OCI-LY7 (cell line): ENCODE measurements at regions not wholly inside any gene's neighbourhood (a gene's known extent, or its start where the extent isn't known, plus 50 kb on each side); places are given as distances from the start of the nearest gene placed in this dataset.

Experiments used
- BruUV-seq: library from RNA; stranded (reverse); fragments of 400-500 nt; replicated peaks from 2 replicates; lab custom pipeline; 2021; lab: Mats Ljungman, UMichigan
- CTCF ChIA-PET: fragments of 300-600 bp; sonication (Branson Sonifier 250); formaldehyde crosslinking; loops from one replicate; lab custom pipeline; 2022; ENCODE audit warnings: antibody characterized with exemption; ENCODE audit not compliant: unreplicated experiment; lab: Charles Lee
- POLR2A ChIA-PET: fragments of 300-600 bp; sonication (Branson Sonifier 250); formaldehyde crosslinking; loops from one replicate; lab custom pipeline; 2022; ENCODE audit warnings: antibody characterized with exemption; lab: Charles Lee
- DNase-seq: peaks from one replicate; pipeline ENCODE4 v3.0.0-alpha.2; 2015; ENCODE audit warnings: low spot score
- H2AFZ ChIP-seq: fragments of 200-600 bp; sonication (generic), shearing (Covaris generic); 2 replicates; pipeline ENCODE4 v1.6.1; 2014; ENCODE audit warnings: mild to moderate bottlenecking, antibody characterized with exemption, low read length, moderate library complexity
- H3K27ac ChIP-seq: fragments of 200-600 bp; sonication (generic); 2 replicates; pipeline ENCODE4 v1.5.1; 2014; ENCODE audit warnings: mixed run types, low read depth, mild to moderate bottlenecking, moderate library complexity, low read length, inconsistent platforms; ENCODE audit not compliant: poor library complexity, severe bottlenecking
- H3K36me3 ChIP-seq: fragments of 200-600 bp; sonication (generic); 2 replicates; pipeline ENCODE4 v1.6.1; 2014; ENCODE audit warnings: mild to moderate bottlenecking, antibody characterized with exemption, low read length, moderate library complexity, mixed read lengths; ENCODE audit not compliant: insufficient read depth
- H3K4me1 ChIP-seq: fragments of 200-600 bp; sonication (generic); 2 replicates; pipeline ENCODE4 v1.5.1; 2014; ENCODE audit warnings: mild to moderate bottlenecking, low read length; ENCODE audit not compliant: insufficient read depth, poor library complexity, severe bottlenecking
- H3K4me2 ChIP-seq: fragments of 200-600 bp; sonication (generic); 2 replicates; pipeline ENCODE4 v1.6.1; 2014; ENCODE audit warnings: mild to moderate bottlenecking, low read length
- H3K4me3 ChIP-seq: fragments of 200-600 bp; sonication (generic); 2 replicates; pipeline ENCODE4 v1.5.1; 2014; ENCODE audit warnings: mild to moderate bottlenecking, low read depth, low read length; ENCODE audit not compliant: poor library complexity, severe bottlenecking
- H3K79me2 ChIP-seq: fragments of 200-600 bp; sonication (generic); 2 replicates; pipeline ENCODE4 v1.6.1; 2016; ENCODE audit warnings: low read depth, mild to moderate bottlenecking, low read length, moderate library complexity, mixed read lengths; ENCODE audit not compliant: insufficient read depth
- H3K9me2 ChIP-seq: fragments of 200-600 bp; sonication (generic); 2 replicates; pipeline ENCODE4 v1.6.1; 2016; ENCODE audit warnings: mild to moderate bottlenecking, low read length, mixed read lengths; ENCODE audit not compliant: insufficient read depth
- H3K9me3 ChIP-seq: fragments of 200-600 bp; sonication (generic); 2 replicates; pipeline ENCODE4 v1.6.1; 2014; ENCODE audit warnings: mild to moderate bottlenecking, mixed run types, low read length, mixed read lengths
- H4K20me1 ChIP-seq: fragments of 200-600 bp; sonication (generic); 2 replicates; pipeline ENCODE4 v1.6.1; 2014; ENCODE audit warnings: mild to moderate bottlenecking, antibody characterized with exemption, low read length, moderate library complexity, mixed read lengths; ENCODE audit not compliant: insufficient read depth
- EZH2phosphoT487 ChIP-seq: fragments of 200-600 bp; sonication (generic); IDR thresholded peaks from 2 replicates; pipeline ENCODE4 v1.6.1; 2018; ENCODE audit warnings: low read depth, borderline replicate concordance, mild to moderate bottlenecking, mixed run types, antibody characterized with exemption, low read length, moderate library complexity, mixed read lengths
- intact Hi-C: fragments of 100-400 bp; cut with micrococcal nuclease; formaldehyde crosslinking; loops from one replicate; pipeline ENCODE4 v1.10.0; 2022; ENCODE audit not compliant: unreplicated experiment
- TF ChIP-seq, protein P1 (sequence below): fragments of 200-600 bp; sonication (generic); conservative IDR thresholded peaks from 2 replicates; pipeline ENCODE4 v1.5.1; 2014; ENCODE audit warnings: mild to moderate bottlenecking, antibody characterized with exemption, low read length, moderate library complexity, mixed read lengths

- Histone ChIP-seq H2AFZ (no peak overlapping the region), H4K20me1 (no peaks in the 10 kb centered on the region), H3K9me2 (no peaks in the 10 kb centered on the region), H3K4me1 (no peaks in the 10 kb centered on the region), H3K4me3 (no peak overlapping the region), H3K27ac (no peak overlapping the region), H3K79me2 (no peaks in the 10 kb centered on the region), H3K4me2 (no peak overlapping the region), H3K9me3 (no peaks in the 10 kb centered on the region), H3K36me3 (no peaks in the 10 kb centered on the region)
- no peak for DNase-seq
- intact Hi-C loops, result no loop called here
- no peak for TF ChIP-seq EZH2phosphoT487
- TF ChIP-seq, protein P1, sequence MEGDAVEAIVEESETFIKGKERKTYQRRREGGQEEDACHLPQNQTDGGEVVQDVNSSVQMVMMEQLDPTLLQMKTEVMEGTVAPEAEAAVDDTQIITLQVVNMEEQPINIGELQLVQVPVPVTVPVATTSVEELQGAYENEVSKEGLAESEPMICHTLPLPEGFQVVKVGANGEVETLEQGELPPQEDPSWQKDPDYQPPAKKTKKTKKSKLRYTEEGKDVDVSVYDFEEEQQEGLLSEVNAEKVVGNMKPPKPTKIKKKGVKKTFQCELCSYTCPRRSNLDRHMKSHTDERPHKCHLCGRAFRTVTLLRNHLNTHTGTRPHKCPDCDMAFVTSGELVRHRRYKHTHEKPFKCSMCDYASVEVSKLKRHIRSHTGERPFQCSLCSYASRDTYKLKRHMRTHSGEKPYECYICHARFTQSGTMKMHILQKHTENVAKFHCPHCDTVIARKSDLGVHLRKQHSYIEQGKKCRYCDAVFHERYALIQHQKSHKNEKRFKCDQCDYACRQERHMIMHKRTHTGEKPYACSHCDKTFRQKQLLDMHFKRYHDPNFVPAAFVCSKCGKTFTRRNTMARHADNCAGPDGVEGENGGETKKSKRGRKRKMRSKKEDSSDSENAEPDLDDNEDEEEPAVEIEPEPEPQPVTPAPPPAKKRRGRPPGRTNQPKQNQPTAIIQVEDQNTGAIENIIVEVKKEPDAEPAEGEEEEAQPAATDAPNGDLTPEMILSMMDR, result no peak
- BruUV-seq, result no TSS peak
- CTCF ChIA-PET, result no interaction called here
- POLR2A ChIA-PET, result no interaction called here
Observed at GRCh38 chrX:16480049-16480448, 169.9 kb upstream of the S100G start.

DNA sequence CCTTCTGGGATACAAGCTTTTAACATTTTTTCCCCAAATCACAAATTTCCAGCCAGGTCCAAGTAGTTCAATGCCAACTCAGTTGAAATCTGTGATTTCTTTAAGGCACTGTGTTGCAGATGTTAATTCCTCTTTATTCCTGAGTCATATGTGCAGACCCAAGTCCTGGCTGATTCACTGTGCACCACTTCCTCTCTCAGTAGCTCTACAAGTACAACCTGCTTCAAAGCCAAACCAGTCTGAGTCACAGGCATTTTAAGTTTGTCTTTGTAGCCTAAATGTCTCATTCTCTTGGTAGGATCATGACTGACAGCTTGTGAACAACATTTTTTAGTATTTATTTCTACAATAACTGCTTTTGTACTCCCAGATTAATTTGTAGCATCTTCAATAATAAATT lies 165.6 kb upstream of the S100G start:
- BruUV-seq, result no TSS peak
- no peak for DNase-seq
- ChIA-PET CTCF (no interaction called here), POLR2A (interaction anchor here (0.6 kb wide), 1 partner anchor 9 kb away, joined by 5 read pairs; no protein-coding TSS in a partner anchor)
- no peak overlapping the region for H3K4me2 ChIP-seq
- H4K20me1 ChIP-seq, result no peaks in the 10 kb centered on the region
- no peaks in the 10 kb centered on the region for H3K36me3 ChIP-seq
- no peak overlapping the region for H3K27ac ChIP-seq
- H2AFZ ChIP-seq, result no peak overlapping the region
- intact Hi-C loops, result no loop called here
- H3K9me3 ChIP-seq, result no peaks in the 10 kb centered on the region
- no peak overlapping the region for H3K4me3 ChIP-seq
- no peaks in the 10 kb centered on the region for H3K9me2 ChIP-seq
- TF ChIP-seq, protein P1, result no peak
- no peak for TF ChIP-seq EZH2phosphoT487
- no peaks in the 10 kb centered on the region for H3K4me1 ChIP-seq
- H3K79me2 ChIP-seq, result no peaks in the 10 kb centered on the region

GRCh38 chrX:16487620-16488385 lies 162.2 kb upstream of the S100G start:
- no peaks in the 10 kb centered on the region for H4K20me1 ChIP-seq
- TF ChIP-seq EZH2phosphoT487, result no peak
- TF ChIP-seq, protein P1, result no peak
- no peaks in the 10 kb centered on the region for H3K4me1 ChIP-seq
- no peaks in the 10 kb centered on the region for H3K79me2 ChIP-seq
- H3K4me2 ChIP-seq, result no peak overlapping the region
- no peak overlapping the region for H3K4me3 ChIP-seq
- no peaks in the 10 kb centered on the region for H3K9me2 ChIP-seq
- no peak for DNase-seq
- H2AFZ ChIP-seq, result no peak overlapping the region
- ChIA-PET POLR2A (no interaction called here), CTCF (no interaction called here)
- no peaks in the 10 kb centered on the region for H3K36me3 ChIP-seq
- no peak overlapping the region for H3K27ac ChIP-seq
- intact Hi-C loops, result no loop called here
- no TSS peak for BruUV-seq
- H3K9me3 ChIP-seq, result no peaks in the 10 kb centered on the region
